HS-5 (cell line): ENCODE measurements at regions not wholly inside any gene's neighbourhood (a gene's known extent, or its start where the extent isn't known, plus 50 kb on each side); places are given as distances from the start of the nearest gene placed in this dataset.

Experiments used
- DNase-seq: peaks from one replicate; pipeline ENCODE4 v3.0.0-alpha.2; 2012; ENCODE audit warnings: low read depth

DNA sequence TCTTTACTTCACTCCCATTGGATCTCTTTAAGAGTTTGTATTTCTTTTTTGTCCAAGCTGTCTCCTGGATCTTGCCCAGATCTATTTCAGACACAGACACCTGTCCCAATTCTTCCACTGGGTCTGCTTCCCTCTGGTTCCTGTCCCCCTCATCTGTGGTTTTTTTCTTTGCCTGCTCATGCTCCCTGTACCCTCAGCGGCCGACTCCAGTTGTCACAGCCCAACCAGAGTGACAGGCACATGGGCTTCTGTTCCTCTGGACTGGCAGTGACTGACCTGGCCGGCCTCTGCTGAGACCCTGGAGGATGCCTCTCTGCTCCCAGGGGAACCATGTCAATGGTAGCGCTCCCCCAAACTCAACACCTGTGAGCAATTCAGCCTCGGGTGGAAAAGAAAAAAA is 142.6 kb downstream of the WSCD1 start:
- DNase-seq, result no peak

DNA sequence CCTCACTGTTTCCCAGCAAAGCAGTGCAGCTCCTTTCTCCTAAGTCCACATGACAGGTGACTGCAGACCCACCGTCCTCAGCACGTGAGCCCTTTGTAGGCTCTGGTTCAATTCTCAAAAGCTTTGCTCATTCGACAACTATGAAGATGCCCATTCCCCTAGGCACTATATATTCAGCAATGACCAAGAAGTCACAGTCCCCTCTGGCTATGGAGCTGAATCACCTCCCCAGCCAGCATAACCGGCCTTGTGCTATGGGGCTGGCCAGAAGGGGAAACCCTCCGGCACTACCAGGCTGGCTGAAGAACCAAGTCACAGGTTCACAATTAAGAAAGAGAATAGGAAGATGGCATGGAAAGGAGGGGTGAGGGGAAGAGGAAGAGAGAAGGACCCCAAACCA is 139.7 kb downstream of the WSCD1 start:
- DNase-seq, result no peak

DNA sequence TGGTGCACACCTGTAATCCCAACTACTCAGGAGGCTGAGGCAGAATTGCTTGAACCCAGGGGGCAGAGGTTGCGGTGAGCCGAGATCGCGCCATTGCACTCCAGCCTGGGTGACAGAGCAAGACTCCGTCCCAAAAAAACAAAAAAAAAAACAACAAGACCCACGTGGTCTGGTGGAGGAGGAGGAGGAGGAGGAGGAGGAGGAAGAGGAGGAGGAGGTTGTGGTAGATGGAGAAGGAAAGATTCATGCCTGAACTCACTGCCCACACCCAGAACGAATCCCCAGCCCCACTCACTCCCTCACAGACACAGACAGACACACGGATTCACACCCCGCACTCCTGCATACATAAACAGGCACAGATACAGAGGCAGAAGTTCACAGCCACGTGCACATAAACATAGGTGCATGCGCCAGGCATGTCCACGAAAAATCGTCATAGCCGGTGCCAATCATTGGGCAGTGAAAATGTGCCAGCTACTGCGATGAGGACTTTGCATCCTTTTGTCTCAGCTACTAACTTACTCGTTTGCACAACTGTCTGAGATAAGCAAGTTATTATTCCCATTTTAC is 138.5 kb downstream of the WSCD1 start:
- no peak for DNase-seq

DNA sequence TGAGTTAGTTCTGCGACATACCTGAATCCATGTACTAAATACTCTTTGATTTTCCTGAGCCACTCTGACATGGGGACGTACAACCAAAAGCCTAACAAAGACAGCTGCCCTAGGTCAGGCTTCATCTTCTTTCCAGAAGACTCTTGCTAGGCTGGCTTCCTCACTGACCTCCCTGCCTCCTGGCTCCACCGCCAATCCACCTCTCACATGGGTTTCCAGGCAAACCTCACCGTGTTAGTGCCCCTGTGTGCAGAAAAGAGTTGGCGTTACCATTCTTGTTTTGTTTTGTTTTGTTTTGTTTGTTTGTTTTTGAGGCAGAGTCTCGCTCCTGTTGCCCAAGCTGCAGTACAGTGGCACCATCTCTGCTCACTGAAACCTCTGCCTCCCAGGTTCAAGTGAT is 135.3 kb downstream of the WSCD1 start:
- DNase-seq, result no peak

DNA sequence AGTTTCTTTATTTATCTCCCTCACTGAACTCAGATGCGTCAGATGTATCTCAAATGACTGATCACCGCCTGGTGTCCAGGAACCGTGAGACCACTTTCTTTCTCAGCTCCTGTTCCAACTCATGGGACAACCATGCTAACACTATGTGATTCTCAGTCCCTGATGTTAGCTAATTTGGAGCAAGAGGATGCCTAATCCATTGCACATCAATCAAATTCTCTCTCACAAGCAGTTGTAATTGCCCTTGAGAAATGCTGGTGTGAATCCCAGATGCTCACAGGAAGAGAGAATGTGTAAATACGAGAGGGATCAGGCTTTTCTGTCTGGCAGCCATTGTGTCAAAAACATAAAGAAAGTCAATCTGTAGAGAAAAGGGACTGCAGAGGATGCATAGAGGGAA is 134.9 kb downstream of the WSCD1 start:
- no peak for DNase-seq

DNA sequence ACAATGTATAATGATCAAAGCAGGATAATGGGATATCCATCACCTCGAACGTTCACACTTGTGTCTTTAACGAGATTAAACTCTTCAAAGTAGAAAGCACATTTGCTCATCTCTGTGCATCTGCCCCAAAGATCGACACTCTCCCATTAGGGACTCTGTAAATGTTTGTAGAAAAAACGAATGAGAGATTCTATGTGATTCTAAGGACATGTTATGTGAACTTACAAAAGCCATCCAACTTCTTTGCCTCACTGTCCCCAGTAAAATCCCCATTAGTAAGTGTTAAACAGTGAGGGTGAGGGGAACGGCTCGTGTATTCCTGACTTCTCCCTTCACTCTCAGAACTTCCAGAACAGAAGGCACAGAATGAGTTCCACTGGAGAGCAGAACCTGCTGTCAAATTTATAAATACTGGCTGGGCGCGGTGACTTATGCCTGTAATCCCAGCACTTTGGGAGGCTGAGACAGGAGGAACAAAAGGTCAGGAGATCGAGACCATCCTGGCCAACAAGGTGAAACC is 134.1 kb downstream of the WSCD1 start:
- DNase-seq, result no peak

DNA sequence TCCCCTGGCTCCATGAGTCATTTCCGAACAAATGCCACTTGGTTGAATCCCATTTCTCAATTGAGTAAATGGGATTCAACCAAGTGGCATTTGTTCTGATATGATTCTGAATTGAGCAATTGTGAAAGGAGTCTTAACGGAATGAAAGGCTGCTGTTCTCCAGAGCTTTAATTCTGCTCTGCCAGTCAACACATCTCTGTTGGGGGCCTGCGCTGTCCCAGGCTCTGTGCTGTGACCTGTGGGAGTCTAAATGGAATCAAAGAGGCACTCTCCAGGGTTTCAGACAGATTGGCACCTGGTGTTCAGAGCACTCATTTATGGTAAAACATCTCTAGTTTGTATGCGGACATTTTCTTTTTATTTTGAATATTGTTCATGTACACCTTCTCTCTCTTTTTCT is 126.2 kb downstream of the WSCD1 start:
- no peak for DNase-seq

DNA sequence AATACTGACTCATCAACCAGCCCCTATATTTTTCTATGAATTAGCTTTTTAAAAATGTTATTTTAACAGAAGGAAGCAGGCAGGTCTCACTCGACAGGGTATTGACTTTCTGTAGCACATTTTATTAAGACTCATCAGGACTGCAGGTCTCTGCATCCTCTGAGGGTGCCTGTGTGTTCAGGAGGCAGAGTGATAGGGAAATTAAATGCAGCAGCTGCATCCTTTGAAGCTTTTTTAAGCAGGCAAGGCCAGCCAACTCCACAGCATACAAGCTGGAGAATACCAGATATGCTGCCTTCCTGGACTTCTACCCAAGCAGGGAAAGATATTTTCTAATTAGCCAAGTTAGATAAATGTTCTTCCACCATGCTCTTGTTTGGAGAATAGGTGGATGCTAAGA is 124.9 kb downstream of the WSCD1 start:
- DNase-seq, result no peak

DNA sequence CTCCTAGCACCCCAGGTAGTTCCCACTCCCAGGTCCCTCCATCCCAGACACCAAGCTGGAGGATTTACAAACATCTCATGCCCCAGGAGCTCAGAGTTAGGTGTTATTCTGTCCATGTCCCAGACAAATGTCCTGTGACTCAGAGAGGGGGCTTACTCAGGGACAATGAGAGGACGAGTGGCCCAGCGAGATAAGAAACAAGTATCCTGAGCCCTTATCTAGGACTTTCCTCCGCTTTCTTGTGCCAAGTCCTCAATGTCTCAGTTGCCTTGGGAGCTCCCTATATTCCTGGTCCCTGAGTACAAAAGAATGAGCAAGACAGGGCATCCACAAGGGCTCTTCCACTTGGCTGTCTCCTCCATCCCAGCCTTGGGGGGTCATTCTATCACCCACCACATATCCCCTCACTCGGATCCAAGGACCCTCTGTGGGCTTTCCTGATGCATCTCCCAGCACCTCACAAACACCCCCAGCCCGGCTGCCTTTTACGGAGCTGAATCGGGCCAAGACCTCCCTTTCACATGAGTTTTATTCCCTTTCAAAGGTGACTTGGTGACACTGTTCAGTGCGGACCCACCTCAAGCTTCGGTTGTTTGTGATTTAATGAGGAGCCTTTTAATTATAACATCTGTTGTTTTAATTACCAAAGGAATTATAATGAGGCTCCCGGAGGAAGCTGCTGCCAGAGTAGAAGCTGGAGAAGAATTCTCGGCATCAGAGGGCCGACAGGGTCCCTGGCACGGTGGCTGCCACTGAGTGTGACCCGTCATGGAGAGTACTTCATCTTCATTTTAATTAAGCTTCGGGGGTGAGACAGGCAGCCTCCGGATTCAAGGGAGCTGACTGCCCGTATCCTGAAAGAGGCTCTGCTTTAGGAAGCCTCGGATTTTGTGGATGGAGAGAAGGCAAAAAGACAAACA is 121.5 kb downstream of the WSCD1 start:
- DNase-seq, result no peak

DNA sequence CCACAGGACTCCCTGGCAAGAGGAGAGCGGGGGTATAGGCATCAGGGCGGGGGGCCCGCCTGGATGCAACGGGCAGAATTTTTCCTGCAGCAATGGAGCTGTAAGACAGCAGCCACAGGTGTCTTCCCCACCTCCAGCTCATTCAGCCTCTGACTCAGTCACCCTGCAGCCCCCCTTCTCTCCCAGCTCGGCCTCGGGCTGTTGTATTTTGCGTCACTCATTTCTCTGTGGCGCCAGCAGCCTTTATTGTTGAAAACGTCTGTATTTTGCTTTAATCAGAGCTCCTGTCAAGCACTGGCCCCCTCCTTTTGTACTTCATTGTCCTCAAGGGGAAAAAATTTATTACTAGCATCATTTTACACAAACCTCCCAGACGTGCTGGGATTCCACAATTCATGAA is 117.7 kb downstream of the WSCD1 start:
- DNase-seq, result no peak

DNA sequence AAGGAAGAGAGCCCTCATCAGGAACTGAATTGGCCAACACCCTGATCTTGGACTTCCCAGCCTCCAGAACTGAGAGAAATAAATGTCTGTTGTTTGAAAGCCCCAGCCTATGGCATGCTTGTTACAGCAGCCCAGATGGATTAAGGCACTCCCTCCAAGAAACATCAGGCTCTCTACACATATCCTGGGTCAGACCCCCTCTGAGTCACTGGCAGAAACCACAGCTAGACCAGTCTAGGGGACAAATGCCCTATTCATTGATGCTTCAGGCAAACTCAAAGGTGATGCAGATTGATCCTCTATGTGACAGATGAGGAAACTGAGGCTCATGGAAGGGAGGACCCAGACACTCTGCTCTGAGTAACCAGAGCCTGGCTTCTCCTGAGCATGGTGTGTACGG is 116.8 kb downstream of the WSCD1 start:
- DNase-seq, result no peak

DNA sequence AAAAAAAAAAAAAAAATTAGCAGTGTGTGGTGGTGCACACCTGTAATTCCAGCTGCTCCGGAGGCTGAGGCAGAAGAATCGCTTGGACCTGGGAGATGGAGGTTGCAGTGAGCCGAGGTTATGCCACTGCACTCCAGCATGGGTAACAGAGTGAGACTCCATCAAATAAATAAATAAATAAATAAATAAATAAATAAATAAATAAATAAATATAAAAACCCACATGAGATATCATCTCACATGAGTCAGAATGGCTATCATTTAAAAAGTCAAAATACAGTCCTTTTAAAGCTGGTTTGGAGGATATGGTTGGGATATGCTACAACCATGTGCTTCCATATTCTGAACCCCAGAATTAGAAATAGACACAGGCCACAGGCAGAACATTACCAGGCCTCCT is 114.3 kb downstream of the WSCD1 start:
- no peak for DNase-seq

DNA sequence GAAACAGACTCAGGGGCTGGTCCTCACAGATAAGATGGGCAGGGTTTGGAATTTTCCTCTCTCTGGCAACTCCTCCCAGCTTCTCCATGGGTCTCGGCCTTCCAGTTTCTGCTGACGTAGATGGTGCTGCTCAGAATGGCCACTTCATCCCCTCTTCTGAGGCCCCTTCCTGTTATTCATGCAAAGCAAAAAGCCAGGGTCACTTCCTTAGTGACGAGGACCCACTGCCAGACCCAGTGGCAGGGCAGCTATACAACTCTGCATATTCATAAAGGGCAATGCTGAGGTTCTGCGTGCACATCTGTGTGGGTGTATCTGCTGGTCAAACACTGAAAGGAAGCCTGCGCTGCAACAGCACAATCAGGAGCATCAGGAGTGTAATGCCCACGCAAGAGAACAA is 108.8 kb downstream of the WSCD1 start:
- no peak for DNase-seq

DNA sequence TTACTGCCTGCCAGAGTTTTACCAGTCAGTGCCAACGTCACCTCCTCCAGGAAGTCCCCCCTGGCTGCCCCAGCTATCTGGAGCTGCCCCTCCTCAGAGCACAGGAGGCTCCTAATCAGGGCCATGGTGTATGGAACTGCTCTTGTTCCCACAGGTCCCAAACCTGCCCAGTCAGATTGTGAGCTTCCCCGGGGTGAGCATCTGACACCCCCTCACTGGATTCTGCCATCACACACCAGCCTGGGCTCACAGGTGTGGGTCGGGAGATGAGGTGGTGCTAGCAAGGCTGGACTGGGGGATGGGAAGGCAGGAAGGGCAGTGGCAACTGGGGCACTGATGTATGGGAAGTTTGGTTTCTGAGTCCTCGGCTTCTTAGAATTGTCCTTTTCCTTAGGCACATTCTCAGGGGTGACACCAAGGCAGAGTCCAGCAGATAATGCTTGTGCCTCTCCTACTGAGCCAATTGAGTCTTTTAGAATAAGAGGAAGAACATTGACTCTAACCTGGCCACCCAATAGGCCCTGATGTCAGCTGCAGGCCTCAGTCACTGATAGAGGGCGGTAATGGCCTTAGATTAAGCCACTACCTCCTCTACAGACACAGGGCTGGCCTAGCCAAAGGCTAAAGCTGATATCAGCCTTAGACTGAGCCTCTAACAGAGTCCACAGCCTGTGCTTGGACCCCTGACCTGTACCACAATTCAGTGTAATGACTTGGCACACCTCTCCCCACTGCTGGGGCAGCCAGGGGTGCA is 107.9 kb downstream of the WSCD1 start:
- DNase-seq, result no peak
